HFFc6 (cell line): ENCODE measurements at regions not wholly inside any gene's neighbourhood (a gene's known extent, or its start where the extent isn't known, plus 50 kb on each side); places are given as distances from the start of the nearest gene placed in this dataset.

Experiments used
- DNase-seq: peaks from one replicate; pipeline ENCODE4 v3.0.0-alpha.2; 2018
- H3K27ac Mint-ChIP-seq: 2 replicates; pipeline ENCODE4 v1.8.0; 2020; ENCODE audit warnings: mild to moderate bottlenecking, mixed read lengths
- H3K27me3 Mint-ChIP-seq: 2 replicates; pipeline ENCODE4 v1.8.0; 2021; ENCODE audit warnings: mild to moderate bottlenecking, moderate library complexity, mixed read lengths; ENCODE audit not compliant: insufficient read depth
- H3K36me3 Mint-ChIP-seq: 2 replicates; pipeline ENCODE4 v1.8.0; 2021; ENCODE audit warnings: low read depth, mixed read lengths
- H3K4me1 Mint-ChIP-seq: 2 replicates; pipeline ENCODE4 v1.8.0; 2020; ENCODE audit warnings: low read depth, mixed read lengths
- H3K4me3 Mint-ChIP-seq: 2 replicates; pipeline ENCODE4 v1.8.0; 2020; ENCODE audit warnings: mild to moderate bottlenecking, moderate library complexity, mixed read lengths
- H3K9me3 Mint-ChIP-seq: 2 replicates; pipeline ENCODE4 v1.8.0; 2020; ENCODE audit warnings: mild to moderate bottlenecking, mixed read lengths
- CTCF ChIP-seq: fragments of 200-600 bp; sonication (generic); IDR thresholded peaks from 2 replicates; pipeline ENCODE4 v1.5.0; 2021; ENCODE audit warnings: antibody characterized with exemption, mild to moderate bottlenecking

- H3K4me3 Mint-ChIP-seq, result no peak overlapping the region
- no peak overlapping the region; the same call in 1 of the 2 replicates for H3K27ac Mint-ChIP-seq
- no peaks in the 10 kb centered on the region for H3K27me3 Mint-ChIP-seq
- no peaks in the 10 kb centered on the region for H3K9me3 Mint-ChIP-seq
- peaks cover 88% of the 10 kb centered on the region for H3K4me1 Mint-ChIP-seq
- TF ChIP-seq CTCF, result no peak
- no peak for DNase-seq
- no peaks in the 10 kb centered on the region for H3K36me3 Mint-ChIP-seq
These were observed 151.1 kb downstream of the ESM1 start for GRCh38 chr5:54834121-54834842.

- H3K27ac Mint-ChIP-seq, result no peak overlapping the region
- no peak for TF ChIP-seq CTCF
- peaks cover 87% of the 10 kb centered on the region for H3K4me1 Mint-ChIP-seq
- no peak overlapping the region for H3K4me3 Mint-ChIP-seq
- no peaks in the 10 kb centered on the region for H3K27me3 Mint-ChIP-seq
- no peak for DNase-seq
- H3K9me3 Mint-ChIP-seq, result no peaks in the 10 kb centered on the region
- H3K36me3 Mint-ChIP-seq, result no peaks in the 10 kb centered on the region
These were observed 151.8 kb downstream of the ESM1 start for GRCh38 chr5:54833590-54833989.

GRCh38 chr5:54832858-54833257 lies 152.5 kb downstream of the ESM1 start:
- no peak for DNase-seq
- TF ChIP-seq CTCF, result no peak
- Mint-ChIP-seq H3K4me3 (no peak overlapping the region), H3K36me3 (no peaks in the 10 kb centered on the region), H3K4me1 (peaks cover 79% of the 10 kb centered on the region), H3K27me3 (no peaks in the 10 kb centered on the region), H3K9me3 (no peaks in the 10 kb centered on the region), H3K27ac (no peak overlapping the region)

GRCh38 chr5:54832045-54832444 lies 153.3 kb downstream of the ESM1 start:
- H3K4me1 Mint-ChIP-seq, result peaks cover 71% of the 10 kb centered on the region
- no peak overlapping the region for H3K4me3 Mint-ChIP-seq
- H3K27ac Mint-ChIP-seq, result peak overlapping the region; percentile 58; the same call in 1 of the 2 replicates
- H3K9me3 Mint-ChIP-seq, result no peaks in the 10 kb centered on the region
- no peak for TF ChIP-seq CTCF
- DNase-seq, result peak; percentile 67
- no peaks in the 10 kb centered on the region; the same call in 1 of the 2 replicates for H3K27me3 Mint-ChIP-seq
- peaks cover 3% of the 10 kb centered on the region; the same call in 1 of the 2 replicates for H3K36me3 Mint-ChIP-seq

- H3K36me3 Mint-ChIP-seq, result peaks cover 5% of the 10 kb centered on the region; the same call in 1 of the 2 replicates
- no peaks in the 10 kb centered on the region for H3K9me3 Mint-ChIP-seq
- H3K27me3 Mint-ChIP-seq, result no peaks in the 10 kb centered on the region; the same call in 1 of the 2 replicates
- DNase-seq, result no peak
- H3K4me1 Mint-ChIP-seq, result peaks cover 63% of the 10 kb centered on the region
- no peak for TF ChIP-seq CTCF
- H3K27ac Mint-ChIP-seq, result no peak overlapping the region; the same call in 1 of the 2 replicates
- no peak overlapping the region for H3K4me3 Mint-ChIP-seq
These were observed 154.2 kb downstream of the ESM1 start for GRCh38 chr5:54831233-54831632.
